ENCODE measurements at regions not wholly inside any gene's neighbourhood (a gene's known extent, or its start where the extent isn't known, plus 50 kb on each side); places are given as distances from the start of the nearest gene placed in this dataset.

- TF ChIP-seq, protein P1, sequence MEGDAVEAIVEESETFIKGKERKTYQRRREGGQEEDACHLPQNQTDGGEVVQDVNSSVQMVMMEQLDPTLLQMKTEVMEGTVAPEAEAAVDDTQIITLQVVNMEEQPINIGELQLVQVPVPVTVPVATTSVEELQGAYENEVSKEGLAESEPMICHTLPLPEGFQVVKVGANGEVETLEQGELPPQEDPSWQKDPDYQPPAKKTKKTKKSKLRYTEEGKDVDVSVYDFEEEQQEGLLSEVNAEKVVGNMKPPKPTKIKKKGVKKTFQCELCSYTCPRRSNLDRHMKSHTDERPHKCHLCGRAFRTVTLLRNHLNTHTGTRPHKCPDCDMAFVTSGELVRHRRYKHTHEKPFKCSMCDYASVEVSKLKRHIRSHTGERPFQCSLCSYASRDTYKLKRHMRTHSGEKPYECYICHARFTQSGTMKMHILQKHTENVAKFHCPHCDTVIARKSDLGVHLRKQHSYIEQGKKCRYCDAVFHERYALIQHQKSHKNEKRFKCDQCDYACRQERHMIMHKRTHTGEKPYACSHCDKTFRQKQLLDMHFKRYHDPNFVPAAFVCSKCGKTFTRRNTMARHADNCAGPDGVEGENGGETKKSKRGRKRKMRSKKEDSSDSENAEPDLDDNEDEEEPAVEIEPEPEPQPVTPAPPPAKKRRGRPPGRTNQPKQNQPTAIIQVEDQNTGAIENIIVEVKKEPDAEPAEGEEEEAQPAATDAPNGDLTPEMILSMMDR (conservative IDR thresholded peaks at IDR 0.05; ENCODE audit: low read depth in 2 of 2): no peak
- no peak for TF ChIP-seq POLR2AphosphoS5 (IDR thresholded peaks at IDR 0.05; ENCODE audit: low read depth)
Observed at GRCh38 chr12:107539196-107539939, 146.2 kb upstream of the PWP1 start (continued).

DNA sequence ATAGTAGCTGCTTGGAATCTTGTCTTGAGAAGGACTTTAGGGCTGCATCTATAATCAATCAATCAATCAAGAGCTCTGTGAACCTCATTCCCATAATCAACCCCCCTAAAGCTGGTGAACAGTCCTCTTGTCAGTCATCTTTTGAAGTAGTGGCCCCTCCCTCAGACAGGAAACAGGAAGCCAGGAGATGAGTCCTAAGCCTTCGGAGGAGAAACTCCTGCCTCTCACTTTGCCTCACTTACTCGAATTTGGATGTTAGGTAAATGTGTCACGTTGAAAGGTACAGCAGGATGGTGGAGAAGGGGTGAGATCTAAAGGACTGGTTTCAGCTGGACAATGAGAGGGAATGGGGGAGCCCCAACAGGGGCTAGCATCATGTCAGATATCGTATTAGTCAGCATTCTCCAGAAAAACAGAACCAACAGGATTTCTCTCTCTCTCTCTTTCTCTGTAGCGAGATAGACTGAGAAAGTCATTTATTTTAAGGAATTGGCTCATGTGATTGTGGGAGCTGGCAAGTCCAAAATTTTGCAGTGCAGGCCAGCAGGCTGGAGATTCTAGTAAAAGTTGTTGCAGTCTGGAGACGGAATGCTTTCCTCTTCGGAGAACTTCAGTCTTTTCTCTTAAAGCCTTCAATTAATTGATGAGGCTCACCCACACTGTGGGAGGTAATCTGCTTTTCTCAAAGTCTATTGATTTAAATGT is 144.4 kb upstream of the PWP1 start:
- H3F3A ChIP-seq (replicated peaks; ENCODE audit: low read depth): no peaks in the 10 kb centered on the region
- Mint-ChIP-seq H3K36me3 (ENCODE audit: low read depth) (no peaks in the 10 kb centered on the region), H3K4me1 (no peaks in the 10 kb centered on the region; the same call in 2 of the 3 replicates), H3K27me3 (ENCODE audit: insufficient read depth, low read depth, poor library complexity) (peaks cover 5% of the 10 kb centered on the region), H3K9me3 (no peaks in the 10 kb centered on the region), H3K4me3 (no peak overlapping the region), H3K27ac (no peak overlapping the region)
- no peaks in the 10 kb centered on the region for H3K79me2 ChIP-seq (replicated peaks; ENCODE audit: insufficient read depth)
- no peaks in the 10 kb centered on the region for H3K4me1 ChIP-seq (ENCODE audit: insufficient read depth)
- no peak overlapping the region for H2AFZ ChIP-seq
- H3K9me2 ChIP-seq (ENCODE audit: insufficient read depth): no peaks in the 10 kb centered on the region
- H3K36me3 ChIP-seq (ENCODE audit: insufficient read depth): no peaks in the 10 kb centered on the region
- no peak overlapping the region for H3K4me3 ChIP-seq
- ATAC-seq (no peak), DNase-seq (ENCODE audit: low spot score) (no peak)
- no peak overlapping the region for H3K4me2 ChIP-seq
- H3K27me3 ChIP-seq (ENCODE audit: insufficient read depth): no peaks in the 10 kb centered on the region
- no peaks in the 10 kb centered on the region for H4K20me1 ChIP-seq (replicated peaks; ENCODE audit: insufficient read depth)
- no peak overlapping the region for H3K27ac ChIP-seq (ENCODE audit: low read depth)
- no peak for TF ChIP-seq JUNB (IDR thresholded peaks at IDR 0.05; ENCODE audit: unreplicated experiment)
- TF ChIP-seq REST (IDR thresholded peaks at IDR 0.05; ENCODE audit: unreplicated experiment): no peak
- no peak for TF ChIP-seq EZH2phosphoT487 (IDR thresholded peaks at IDR 0.05; ENCODE audit: unreplicated experiment)
- no peak for TF ChIP-seq STAT1 (IDR thresholded peaks at IDR 0.05; ENCODE audit: unreplicated experiment)
- no peak for TF ChIP-seq ZNF331 (CRISPR knock-in tag; IDR thresholded peaks at IDR 0.05; ENCODE audit: low read depth)
- TF ChIP-seq POLR2AphosphoS5 (IDR thresholded peaks at IDR 0.05; ENCODE audit: low read depth): no peak
- TF ChIP-seq ZNF114 (CRISPR knock-in tag; IDR thresholded peaks at IDR 0.05): no peak
- TF ChIP-seq, protein P2, sequence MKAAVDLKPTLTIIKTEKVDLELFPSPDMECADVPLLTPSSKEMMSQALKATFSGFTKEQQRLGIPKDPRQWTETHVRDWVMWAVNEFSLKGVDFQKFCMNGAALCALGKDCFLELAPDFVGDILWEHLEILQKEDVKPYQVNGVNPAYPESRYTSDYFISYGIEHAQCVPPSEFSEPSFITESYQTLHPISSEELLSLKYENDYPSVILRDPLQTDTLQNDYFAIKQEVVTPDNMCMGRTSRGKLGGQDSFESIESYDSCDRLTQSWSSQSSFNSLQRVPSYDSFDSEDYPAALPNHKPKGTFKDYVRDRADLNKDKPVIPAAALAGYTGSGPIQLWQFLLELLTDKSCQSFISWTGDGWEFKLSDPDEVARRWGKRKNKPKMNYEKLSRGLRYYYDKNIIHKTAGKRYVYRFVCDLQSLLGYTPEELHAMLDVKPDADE (IDR thresholded peaks at IDR 0.05): no peak
- no peak for TF ChIP-seq NANOG (IDR thresholded peaks at IDR 0.05; ENCODE audit: borderline replicate concordance)
- TF ChIP-seq ZNF462 (CRISPR knock-in tag; IDR thresholded peaks at IDR 0.05): no peak

Measured in GM23338 (cell line).